Hindlimb muscle (tissue), 1 donor: ENCODE measurements at regions not wholly inside any gene's neighbourhood (a gene's known extent, or its start where the extent isn't known, plus 50 kb on each side); places are given as distances from the start of the nearest gene placed in this dataset.

Experiments used
- DNase-seq: peaks from one replicate; pipeline ENCODE4 v3.0.0-alpha.2; 2013

DNA sequence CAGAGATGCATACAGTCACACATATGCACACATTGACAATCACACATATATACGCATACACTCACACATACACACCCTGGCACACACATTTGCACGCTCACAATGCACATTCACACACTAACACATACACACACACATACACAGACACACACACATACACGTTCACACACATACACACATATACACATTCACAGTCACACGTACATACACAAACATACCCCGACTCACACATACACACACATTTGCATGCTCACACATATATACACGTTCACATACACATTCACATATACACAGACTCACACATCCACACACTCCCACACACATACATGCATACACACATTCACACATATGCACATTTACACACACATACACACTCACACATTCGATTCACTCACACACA lies 366.8 kb upstream of the ID4 start:
- no peak for DNase-seq

DNA sequence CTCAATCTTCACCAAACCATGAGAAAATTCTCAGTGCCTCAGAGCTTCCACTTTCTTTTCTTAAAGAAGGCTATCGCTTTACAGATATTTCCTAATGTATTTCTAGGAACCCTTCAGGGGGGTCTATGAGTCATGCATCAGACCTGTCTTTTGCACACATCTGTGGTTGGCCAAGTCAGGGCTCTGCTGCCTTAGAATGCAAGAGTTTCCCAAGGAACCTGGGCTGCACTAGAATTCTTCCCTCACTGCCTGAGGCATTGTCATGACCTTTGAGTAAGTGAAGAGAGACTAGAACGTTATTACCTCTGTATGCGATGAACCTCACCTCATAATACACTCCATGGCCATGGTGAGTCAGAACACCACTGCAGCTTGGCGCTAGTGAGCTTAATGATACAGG lies 365.0 kb upstream of the ID4 start:
- DNase-seq = no peak

DNA sequence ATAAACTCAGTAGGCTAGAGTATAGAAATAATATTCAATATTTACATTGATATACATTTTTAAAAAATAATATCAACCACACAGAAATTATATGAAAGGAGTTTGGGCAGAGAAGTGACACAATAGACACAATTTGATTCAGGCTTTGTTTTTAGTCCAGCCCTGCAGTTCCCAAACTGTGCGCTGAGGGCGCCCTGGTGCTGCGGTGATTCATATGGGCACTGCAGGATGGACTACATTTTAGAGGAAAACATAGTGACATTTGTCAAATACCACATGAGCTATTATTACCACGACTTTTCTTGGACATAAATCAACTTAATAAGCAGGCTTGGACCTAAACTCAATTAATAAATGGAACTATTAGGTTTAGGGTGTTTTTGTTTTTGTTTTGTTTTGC lies 364.3 kb upstream of the ID4 start:
- no peak for DNase-seq

DNA sequence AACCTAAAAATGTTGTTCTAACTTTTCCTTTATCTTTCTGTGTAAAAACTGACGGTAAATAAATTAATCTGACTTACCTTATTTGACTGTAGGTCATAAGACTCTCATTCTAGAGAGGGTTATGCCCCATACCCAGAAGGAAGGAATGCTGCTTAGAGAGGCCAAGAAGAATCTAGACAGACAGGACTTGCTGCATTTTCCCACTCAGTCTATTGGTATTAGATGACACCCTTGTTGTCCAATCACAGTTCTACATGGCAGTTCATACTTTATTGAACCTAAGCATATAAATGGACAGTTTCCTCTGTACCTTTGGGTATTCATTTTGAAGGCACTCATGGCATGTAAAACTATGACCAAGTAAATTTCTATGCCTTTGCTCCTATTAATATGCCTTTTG lies 359.6 kb upstream of the ID4 start:
- DNase-seq = no peak

DNA sequence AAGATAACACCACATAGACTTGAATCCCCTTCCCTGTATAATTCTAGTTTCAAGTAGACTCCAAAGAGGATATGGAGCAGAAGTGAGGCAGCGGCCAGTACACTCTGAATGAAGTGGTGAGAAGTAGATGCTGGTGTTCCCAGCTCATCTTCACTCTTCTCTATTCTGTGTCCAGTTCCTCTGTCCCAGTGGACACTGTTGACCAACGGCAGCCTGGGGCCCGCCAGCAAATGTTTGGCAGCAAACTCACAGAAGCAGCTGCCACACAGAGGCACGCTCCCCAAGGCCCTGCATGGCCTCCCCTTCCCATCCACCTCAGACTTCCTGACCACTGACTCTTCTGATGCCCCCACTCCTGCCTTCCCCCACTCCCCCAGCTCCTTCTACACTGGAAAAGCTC lies 358.9 kb upstream of the ID4 start:
- no peak for DNase-seq

DNA sequence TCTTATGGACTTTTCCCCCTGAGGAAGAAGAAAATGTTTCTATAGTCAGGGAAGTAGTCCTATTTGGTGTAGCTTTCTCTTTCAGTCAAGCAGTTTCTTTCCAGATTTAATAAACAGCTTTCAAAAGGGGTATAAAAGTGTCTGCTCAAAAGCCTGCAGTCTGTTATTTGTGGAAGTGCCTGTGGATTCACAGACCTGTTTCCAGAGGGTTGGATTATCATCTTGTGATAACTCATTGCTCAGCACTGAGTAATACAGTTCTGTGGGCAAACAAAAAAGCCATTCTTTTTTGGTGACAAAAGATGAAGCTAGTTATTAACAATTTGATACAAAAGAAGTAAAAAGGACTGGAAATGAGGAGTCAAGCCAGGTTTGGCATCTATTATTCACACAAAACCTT lies 358.2 kb upstream of the ID4 start:
- DNase-seq = no peak

DNA sequence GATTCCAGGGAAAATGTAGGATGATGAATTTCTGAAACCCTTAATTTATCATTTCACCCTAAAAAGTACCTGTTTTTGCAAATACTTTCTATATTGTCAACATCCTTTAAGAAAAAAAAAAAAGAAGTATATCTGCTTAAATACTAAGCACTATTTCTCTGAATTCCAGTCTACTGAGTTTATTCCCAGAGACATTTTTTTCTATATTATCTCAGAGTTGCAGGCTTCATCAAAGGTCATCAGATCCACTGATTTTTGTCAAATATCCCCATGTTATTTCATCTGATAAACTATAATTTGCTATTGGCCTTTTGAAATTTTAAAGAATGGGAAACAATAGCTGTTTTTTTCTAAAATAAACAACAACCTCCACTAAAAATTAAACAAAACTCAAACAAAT lies 357.6 kb upstream of the ID4 start:
- DNase-seq = no peak

DNA sequence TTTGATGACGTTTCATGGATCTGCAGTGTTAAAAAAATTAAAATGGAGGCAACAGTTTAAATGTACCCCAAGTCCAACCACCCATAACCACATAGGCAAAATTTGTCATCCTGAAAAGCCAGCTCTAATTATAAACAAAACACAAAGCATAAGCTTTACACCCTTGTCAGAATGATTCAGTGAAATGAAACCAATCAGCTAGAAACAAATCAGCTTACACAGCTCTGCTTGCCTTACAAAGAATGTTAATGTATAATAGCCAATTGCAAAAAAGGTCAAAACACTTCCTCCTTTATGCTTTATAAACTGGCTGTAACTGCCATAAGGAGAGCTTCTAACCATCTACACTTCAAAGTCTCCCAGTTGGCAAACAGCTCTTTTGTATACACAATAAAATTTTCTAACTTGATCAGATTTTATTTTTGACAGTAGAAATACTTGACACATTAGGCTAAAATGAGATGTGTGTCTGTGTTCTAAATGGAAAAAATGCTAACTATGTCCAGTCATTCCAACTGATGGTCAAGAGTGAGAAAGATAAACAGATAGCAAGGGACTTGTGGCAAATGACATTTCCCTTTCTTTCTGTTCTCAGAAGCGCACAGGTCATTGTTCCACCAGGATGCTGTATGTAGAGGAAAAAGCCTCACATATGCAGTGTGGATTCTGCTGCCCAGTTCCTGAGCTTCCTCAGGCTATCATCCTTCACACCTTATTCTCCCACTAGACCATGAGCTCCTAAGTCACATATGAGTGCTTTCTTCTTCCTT lies 344.3 kb upstream of the ID4 start:
- DNase-seq = no peak

DNA sequence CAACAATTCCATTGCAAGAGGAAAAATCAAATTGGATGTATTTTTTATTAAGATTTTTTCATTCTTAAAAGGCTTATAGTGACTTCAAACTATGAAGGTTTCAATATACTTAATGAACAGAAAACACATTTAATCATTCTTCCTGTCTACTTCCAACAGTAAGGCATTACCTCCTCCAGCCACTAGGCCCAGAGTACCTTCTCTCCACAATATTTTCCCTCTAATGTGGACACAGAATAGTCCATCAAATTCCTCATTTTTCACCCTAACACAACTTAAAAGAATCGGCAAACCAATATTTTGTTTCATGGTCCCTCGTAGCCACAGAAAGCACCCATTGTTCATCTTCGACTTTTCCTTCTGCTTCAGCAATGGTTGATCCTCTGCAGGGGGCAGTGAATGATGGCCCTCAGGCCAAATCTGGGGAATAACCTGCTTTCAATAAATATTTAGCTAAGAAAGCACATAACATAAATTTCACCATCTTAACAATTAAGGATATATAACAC lies 335.4 kb upstream of the ID4 start:
- DNase-seq = no peak

DNA sequence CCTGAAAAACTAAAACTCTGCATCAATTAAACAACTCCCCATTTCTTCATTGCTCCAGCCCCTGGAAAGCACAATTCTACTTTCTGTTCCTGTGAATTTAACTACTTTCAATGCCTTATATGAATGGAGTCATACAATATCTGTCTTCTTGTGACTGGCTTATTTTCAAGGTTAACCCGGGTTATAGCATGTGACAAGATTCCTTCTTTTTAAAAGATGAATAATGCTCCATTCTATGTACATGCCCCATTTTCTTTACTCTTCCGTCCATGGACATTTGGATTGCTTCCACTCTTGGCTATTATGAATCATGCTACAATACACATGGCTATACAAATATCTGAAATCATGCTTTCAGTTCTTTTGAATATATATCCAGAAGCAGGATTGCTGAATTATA lies 334.9 kb upstream of the ID4 start:
- no peak for DNase-seq

DNA sequence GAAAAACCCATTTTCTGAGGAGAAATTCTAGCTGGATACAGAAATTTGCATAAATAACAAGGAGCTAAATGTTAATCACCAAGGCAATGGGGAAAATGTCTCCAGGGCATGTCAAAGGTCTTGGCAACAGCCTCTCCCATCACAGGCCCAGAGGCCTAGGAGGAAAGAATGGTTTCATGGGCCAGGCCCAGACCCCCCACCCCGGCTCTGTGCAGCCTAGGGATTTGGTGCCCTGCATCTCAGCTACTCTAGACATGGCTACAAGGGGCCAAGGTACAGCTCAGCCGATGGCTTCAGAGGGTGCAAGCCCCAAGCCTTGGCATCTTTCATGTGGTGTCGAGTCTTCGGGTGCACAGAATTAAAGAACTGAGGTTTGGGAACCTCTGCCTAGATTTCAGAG lies 321.2 kb upstream of the ID4 start:
- no peak for DNase-seq

DNA sequence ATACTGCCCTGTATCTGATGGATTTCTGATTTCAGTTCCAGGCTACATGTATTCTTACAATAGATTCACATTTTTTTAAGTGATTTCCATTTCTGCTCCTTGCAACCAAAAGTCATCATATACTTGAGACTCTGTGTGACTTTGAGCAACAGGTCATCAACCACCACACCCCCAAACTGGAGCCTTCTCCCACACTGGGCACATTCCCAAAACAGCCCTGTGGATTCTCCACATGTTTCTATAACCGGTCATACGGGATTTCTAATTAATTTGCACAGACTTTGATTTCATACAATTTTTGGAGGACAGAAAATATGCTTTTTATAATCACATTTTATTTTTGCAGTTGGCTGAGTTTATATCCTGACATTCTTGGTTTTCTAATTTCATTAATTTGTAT lies 317.2 kb upstream of the ID4 start:
- no peak for DNase-seq

DNA sequence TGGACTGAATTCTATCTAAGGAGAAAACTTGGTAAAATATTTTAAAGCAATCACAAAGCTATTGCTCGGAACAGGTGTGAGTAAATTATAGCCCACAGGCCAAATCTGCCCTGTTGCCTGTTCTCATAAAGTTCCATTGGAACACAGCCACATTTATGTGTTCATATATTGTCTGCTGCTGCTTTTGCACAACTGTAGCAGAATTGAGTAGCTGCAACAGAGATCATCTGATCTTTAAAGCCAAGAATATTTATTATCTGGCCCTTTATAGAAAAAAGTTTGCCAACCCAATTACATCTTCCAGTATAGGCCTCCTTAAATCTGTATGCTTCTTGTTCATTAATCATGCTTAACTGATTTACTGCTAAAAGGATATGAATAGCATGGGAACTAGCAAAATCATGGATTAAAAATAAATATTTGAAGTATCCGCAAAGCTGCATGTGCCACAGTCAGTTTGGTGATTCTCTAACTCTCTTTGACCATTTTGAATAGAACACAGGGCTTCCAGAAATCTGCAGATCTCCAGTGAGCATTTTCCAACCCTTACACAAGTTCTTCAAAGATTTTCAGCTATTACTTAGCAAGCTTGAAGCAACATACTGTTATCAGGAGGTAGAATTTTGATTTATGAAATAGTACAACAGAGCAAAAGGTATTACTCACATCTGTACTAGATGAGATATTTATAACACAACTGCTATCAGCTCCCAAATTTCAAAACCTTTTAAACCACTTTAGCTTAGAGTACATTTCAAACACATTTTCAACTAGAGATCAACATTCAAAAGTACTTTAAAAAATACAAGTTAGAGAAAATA lies 312.6 kb upstream of the ID4 start:
- no peak for DNase-seq

DNA sequence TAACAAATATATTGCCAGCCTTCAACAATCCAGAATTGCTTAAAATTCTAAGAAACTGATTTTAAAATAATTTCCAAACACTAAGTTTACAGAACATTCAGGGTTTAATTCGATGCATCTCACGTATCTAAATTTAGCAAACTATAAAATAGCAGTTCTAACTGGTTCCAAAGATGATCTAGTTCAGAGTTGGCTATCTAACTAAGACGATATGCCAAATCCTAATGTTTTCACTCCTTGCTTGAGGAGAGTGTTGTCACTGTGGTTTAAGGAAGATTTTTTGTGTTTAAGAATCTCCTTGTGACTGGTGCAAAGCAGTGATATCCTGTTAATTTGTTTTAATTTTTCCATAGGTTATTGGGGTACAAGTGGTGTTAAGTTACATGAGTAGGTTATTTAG lies 311.5 kb upstream of the ID4 start:
- peak; percentile 32 for DNase-seq

DNA sequence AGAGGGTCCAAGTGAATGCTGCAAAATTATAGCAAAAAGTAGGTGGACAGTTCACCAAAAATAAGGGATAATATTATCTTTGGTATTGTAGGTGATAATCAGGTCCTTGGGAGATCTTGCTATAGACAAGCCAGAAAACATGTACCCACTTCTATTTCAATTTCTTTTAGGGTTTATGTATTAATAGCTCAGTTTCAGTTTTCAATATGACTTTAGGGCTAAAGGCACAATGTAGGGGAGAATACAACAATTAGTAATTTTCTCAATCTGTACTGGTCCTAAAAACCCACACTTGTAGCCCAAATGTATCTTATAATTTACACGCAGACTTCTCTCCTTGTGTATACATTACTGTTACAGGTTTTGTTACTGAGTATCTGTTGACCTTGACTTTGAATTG lies 307.0 kb upstream of the ID4 start:
- no peak for DNase-seq

DNA sequence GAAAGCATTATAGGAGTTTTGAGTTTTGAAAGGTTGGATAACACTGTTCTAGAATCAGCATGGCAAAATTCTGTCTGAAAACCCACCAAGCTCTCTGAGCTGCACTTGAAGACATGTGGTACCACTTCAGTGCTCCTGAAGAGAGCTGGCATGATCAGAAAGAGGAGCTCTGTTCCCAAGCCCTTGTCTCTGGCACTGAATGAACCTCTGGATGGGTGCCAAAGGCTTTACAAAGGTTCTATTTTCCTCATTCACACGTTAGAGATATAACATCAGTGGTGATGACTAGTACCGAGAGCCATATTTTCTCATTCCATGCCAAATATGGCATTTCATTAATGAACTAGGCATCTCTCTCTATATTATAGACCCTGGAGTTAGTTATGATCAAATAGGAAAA lies 301.8 kb upstream of the ID4 start:
- DNase-seq = no peak

DNA sequence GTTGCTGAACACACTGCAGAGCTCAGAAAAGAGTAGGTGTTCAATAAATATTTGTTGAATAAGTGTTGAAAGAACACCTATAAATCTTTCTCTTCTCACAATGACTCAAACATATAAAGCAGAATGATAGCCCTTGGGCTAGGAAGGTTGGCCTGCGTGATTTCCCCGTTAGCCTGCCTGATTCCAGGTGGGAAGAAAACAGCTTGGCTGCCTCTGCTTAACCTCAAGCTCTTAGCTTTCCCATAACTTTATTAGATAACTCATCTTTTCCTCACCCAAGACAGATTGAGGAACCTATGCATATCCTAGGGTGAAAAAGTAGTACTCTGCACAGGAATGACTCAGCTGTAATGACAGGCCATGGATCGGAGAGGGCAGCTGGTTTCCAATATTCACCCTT lies 300.3 kb upstream of the ID4 start:
- DNase-seq = no peak

DNA sequence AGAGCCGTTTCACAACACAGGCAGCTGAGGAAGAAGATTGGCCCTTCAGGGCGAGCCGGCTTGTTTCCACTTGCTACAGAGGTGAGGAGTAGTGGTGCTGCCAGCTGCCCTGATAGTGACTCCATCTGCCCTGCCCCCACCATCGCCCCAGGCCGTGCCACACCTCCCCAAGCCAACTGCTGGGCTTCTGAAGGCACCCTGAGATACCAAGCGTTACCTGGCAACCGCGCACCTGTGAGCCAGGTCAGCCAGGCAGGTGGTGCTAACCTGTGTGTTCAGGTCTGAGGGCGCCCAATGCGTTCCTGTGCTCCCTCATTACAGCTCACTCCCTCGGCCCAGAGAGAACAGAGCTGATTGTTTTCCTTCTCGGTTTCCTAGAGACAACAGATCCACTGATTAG lies 299.1 kb upstream of the ID4 start:
- no peak for DNase-seq

DNA sequence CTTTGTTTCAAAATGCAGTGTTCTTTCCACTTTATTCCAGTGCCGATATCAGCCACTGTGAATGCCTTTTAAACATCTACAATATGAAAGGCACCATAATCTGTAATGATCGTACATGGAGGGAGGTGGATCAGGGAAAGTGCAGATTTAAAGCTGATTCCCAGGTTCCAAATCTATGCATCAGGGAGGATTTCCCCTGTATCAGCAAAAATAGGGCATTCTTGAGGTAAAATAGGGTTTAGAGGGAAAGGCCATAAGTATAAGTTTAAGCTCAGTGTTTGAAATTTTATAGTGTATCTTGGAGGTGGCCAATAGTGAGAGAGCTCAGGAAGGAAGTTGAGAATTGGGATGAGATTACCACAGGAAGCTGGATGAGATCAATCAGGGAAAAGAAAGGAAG lies 289.7 kb upstream of the ID4 start:
- no peak for DNase-seq

DNA sequence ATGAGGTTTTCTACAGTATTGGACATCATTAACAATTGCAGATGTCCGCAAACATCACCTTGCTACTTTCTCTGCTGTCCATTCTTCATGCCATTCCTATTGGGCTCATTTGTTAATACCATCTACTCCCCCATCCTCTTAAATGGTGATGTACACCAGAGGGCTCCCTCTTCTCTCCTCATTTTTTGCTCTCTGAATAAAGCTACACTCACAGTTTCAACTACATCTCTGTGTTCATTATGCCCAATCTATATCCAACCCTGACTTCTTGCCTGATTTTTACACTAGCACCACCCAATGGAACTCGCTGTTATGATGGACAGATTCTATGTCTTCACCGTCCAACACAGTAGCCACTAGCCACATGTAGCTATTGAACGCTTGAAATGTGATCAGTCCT lies 288.1 kb upstream of the ID4 start:
- DNase-seq = no peak

DNA sequence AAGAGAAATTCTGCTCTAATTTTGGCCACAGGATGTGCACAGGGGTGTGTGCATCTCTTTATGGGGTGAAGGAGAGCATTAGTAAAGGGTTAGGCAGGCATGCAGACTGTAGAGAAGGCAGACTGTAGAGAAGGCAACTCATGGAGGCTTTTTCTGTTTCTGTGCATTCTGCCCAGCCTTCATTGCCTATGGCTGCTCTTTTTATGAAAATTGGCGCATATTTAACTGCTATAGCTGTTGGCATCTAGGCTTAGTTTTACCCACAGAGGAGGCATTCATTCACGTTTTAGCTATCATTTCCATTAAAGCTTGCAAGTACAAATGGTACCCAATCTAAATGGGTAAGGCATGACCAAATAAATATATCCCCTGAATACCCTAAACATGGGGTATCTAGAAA lies 286.8 kb upstream of the ID4 start:
- DNase-seq = no peak

DNA sequence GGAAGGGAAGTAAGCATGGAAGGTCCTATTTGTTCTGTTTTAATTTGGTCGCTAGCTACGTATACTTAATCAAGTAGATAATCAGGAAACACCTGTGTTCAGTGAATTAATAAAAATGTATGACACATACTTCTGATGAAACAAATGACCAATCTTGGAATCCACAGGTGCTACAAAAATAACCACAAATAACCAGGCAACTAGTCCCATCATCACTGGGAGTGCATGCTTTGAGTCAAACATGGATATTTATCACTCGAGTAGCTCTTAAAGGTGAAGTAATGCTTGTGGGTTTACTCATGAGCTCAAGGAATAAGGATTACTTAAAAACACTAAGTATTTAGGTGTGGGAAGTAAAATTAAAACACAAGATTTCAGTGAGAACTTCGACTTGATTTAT lies 285.6 kb upstream of the ID4 start:
- no peak for DNase-seq

DNA sequence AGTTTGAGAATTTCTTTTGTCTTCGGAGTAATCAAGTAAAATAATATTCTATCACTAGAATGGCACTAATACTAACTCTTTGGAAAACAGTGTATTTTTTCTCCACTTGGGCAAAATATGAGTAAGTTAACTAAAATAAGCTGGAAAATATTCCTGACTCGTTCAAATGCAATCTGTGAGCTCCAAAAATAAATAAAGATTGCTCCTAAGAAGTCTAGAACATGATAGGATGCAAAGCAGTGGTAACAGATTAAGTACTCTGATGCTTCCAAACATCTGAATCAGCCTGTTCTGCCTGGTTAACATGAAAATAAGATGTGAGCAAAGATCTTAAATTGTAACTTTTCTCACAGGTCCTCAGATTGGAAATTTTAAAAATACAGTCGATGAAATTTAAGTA lies 285.1 kb upstream of the ID4 start:
- no peak for DNase-seq

DNA sequence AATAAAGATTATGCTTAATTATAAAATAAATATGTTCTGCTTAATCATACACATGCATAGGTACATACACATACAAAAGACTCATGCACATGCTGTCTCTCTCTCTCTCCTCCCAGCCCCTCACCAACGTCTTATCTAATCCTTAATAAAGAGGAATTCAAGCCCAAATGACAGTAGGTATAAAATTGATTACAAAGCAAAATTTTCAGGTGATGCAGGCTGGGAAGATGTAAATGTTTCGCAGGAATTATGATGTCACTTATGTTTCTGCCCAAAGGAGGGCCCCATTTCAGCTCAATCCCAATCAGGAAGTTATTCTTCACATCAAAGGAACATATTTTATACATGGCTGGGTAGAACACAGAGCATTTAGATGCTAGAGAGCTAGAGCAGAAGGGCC lies 284.6 kb upstream of the ID4 start:
- DNase-seq = no peak
